Gastroesophageal sphincter (tissue), 3 donors: ENCODE measurements at regions not wholly inside any gene's neighbourhood (a gene's known extent, or its start where the extent isn't known, plus 50 kb on each side); places are given as distances from the start of the nearest gene placed in this dataset.

ENCODE experiments used
- EP300 ChIP-seq: sonication (generic); formaldehyde crosslinking; IDR thresholded peaks from one replicate; pipeline ENCODE4 v1.6.1; 2017; ENCODE audit warnings: antibody characterized with exemption, mild to moderate bottlenecking
- POLR2A ChIP-seq, 2 donors: fragments of 450-650 bp; IDR thresholded peaks; one replicate each; pipeline ENCODE4 v1.6.1; 2017; ENCODE audit warnings: antibody characterized with exemption in 2 of 2, mild to moderate bottlenecking in 2 of 2, moderate library complexity in 1 of 2
- TF ChIP-seq, protein P1 (sequence below), 4 experiments: fragments of 200-600 bp in 2 of 4; fragments of 450-650 bp in 2 of 4; sonication (generic) in 1 of 4; IDR thresholded peaks; one replicate each; pipeline ENCODE4 v1.5.1; 2017 to 2019; ENCODE audit warnings: antibody characterized with exemption in 4 of 4, mild to moderate bottlenecking in 2 of 4, moderate library complexity in 2 of 4

- no peak for TF ChIP-seq POLR2A (IDR thresholded peaks at IDR 0.05)
- TF ChIP-seq, protein P1, sequence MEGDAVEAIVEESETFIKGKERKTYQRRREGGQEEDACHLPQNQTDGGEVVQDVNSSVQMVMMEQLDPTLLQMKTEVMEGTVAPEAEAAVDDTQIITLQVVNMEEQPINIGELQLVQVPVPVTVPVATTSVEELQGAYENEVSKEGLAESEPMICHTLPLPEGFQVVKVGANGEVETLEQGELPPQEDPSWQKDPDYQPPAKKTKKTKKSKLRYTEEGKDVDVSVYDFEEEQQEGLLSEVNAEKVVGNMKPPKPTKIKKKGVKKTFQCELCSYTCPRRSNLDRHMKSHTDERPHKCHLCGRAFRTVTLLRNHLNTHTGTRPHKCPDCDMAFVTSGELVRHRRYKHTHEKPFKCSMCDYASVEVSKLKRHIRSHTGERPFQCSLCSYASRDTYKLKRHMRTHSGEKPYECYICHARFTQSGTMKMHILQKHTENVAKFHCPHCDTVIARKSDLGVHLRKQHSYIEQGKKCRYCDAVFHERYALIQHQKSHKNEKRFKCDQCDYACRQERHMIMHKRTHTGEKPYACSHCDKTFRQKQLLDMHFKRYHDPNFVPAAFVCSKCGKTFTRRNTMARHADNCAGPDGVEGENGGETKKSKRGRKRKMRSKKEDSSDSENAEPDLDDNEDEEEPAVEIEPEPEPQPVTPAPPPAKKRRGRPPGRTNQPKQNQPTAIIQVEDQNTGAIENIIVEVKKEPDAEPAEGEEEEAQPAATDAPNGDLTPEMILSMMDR (IDR thresholded peaks at IDR 0.05), result no peak
- TF ChIP-seq EP300, result no peak
These were observed 294.3 kb upstream of the MGAT4C start for GRCh38 chr12:86550218-86551145.
